WTC11 (cell line): ENCODE measurements at regions not wholly inside any gene's neighbourhood (a gene's known extent, or its start where the extent isn't known, plus 50 kb on each side); places are given as distances from the start of the nearest gene placed in this dataset.

Experiments used
- CREB1 ChIP-seq: sonication (generic); formaldehyde crosslinking; IDR thresholded peaks from 2 replicates; pipeline ENCODE4 v1.8.0; 2023; ENCODE audit warnings: mild to moderate bottlenecking, missing genetic modification reagents
- CTCF ChIP-seq: fragments of 200-600 bp; IDR thresholded peaks from 2 replicates; pipeline ENCODE4 v1.8.0; 2022; ENCODE audit warnings: antibody characterized with exemption
- FOXJ3 ChIP-seq: sonication (generic); formaldehyde crosslinking; IDR thresholded peaks from 2 replicates; pipeline ENCODE4 v1.9.0; 2021; ENCODE audit warnings: missing genetic modification reagents, mild to moderate bottlenecking, borderline replicate concordance
- GABPB1 ChIP-seq: sonication (generic); formaldehyde crosslinking; IDR thresholded peaks from 2 replicates; pipeline ENCODE4 v1.8.1; 2023; ENCODE audit warnings: mild to moderate bottlenecking, missing genetic modification reagents
- MAX ChIP-seq: sonication (generic); formaldehyde crosslinking; IDR thresholded peaks from 2 replicates; pipeline ENCODE4 v1.8.0; 2022; ENCODE audit warnings: mild to moderate bottlenecking, missing genetic modification reagents
- MYBL2 ChIP-seq: sonication (generic); formaldehyde crosslinking; IDR thresholded peaks from 2 replicates; pipeline ENCODE4 v1.8.1; 2023; ENCODE audit warnings: mild to moderate bottlenecking, moderate library complexity, missing genetic modification reagents
- NFYB ChIP-seq: sonication (generic); formaldehyde crosslinking; conservative IDR thresholded peaks from 2 replicates; pipeline ENCODE4 v1.8.0; 2022; ENCODE audit warnings: low read depth, missing genetic modification reagents
- TEAD4 ChIP-seq: sonication (generic); formaldehyde crosslinking; IDR thresholded peaks from 2 replicates; pipeline ENCODE4 v1.8.0; 2022; ENCODE audit warnings: mild to moderate bottlenecking, missing genetic modification reagents
- ZNF121 ChIP-seq: sonication (generic); formaldehyde crosslinking; IDR thresholded peaks from 2 replicates; pipeline ENCODE4 v1.8.0; 2023; ENCODE audit warnings: missing genetic modification reagents
- ZNF317 ChIP-seq: sonication (generic); formaldehyde crosslinking; IDR thresholded peaks from 2 replicates; pipeline ENCODE4 v1.8.1; 2023; ENCODE audit warnings: low read depth, mild to moderate bottlenecking, moderate library complexity, missing genetic modification reagents, borderline replicate concordance
- ZSCAN18 ChIP-seq: fragments of 250-450 bp; sonication (Bioruptor Pico); IDR thresholded peaks from 2 replicates; pipeline ENCODE4 v2.1.2; 2022; ENCODE audit warnings: mild to moderate bottlenecking, moderate library complexity
- TF ChIP-seq, protein P1 (sequence below): sonication (generic); formaldehyde crosslinking; IDR thresholded peaks from 2 replicates; pipeline ENCODE4 v1.8.0; 2022; ENCODE audit warnings: mild to moderate bottlenecking, missing genetic modification reagents
- TF ChIP-seq, protein P2 (sequence below): fragments of 250-450 bp; sonication (Bioruptor Pico); conservative IDR thresholded peaks from 2 replicates; pipeline ENCODE4 v1.9.0; 2021; ENCODE audit warnings: mild to moderate bottlenecking

- TF ChIP-seq CTCF (no peak), ZSCAN18 (no peak), FOXJ3 (CRISPR knock-in tag) (no peak), CREB1 (CRISPR knock-in tag) (no peak), MYBL2 (CRISPR knock-in tag) (no peak), ZNF121 (CRISPR knock-in tag) (no peak), TEAD4 (CRISPR knock-in tag) (no peak), GABPB1 (no peak), MAX (CRISPR knock-in tag) (no peak), NFYB (no peak), ZNF317 (no peak)
- TF ChIP-seq, protein P1, sequence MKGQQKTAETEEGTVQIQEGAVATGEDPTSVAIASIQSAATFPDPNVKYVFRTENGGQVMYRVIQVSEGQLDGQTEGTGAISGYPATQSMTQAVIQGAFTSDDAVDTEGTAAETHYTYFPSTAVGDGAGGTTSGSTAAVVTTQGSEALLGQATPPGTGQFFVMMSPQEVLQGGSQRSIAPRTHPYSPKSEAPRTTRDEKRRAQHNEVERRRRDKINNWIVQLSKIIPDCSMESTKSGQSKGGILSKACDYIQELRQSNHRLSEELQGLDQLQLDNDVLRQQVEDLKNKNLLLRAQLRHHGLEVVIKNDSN: no peak
- TF ChIP-seq, protein P2, sequence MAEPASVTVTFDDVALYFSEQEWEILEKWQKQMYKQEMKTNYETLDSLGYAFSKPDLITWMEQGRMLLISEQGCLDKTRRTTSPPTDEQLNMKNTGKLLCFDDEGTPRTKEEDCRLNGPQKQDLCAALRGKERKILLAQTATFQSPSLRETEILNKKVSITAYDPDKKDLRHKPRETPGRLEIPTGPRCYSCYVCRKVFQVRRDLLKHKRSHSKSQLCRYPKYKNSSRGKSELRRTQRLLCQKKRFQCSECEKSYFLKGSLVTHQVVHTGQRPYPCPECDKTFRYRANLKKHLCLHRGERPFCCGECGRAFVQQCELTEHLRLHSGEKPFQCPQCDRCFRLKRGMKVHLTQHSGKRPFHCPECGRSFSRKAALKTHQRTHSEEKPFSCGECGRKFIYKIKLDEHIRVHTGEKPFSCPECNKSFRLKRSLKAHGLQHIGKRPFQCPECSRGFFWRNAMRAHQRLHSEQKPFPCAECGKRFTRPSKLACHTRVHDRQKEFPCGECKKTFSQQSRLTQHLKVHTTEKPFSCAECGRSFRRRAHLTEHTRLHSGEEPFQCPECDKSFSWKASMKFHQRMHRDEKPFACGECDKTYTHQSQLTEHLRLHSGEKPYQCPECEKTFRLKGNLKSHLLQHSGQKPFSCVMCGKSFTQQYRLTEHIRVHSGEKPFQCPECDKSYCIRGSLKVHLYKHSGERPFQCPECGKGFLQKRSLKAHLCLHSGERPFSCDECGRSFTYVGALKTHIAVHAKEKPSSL: no peak
Observed at GRCh38 chr4:36651253-36651652, 369.8 kb downstream of the DTHD1 start.
